ENCODE measurements at regions not wholly inside any gene's neighbourhood (a gene's known extent, or its start where the extent isn't known, plus 50 kb on each side); places are given as distances from the start of the nearest gene placed in this dataset.

DNA sequence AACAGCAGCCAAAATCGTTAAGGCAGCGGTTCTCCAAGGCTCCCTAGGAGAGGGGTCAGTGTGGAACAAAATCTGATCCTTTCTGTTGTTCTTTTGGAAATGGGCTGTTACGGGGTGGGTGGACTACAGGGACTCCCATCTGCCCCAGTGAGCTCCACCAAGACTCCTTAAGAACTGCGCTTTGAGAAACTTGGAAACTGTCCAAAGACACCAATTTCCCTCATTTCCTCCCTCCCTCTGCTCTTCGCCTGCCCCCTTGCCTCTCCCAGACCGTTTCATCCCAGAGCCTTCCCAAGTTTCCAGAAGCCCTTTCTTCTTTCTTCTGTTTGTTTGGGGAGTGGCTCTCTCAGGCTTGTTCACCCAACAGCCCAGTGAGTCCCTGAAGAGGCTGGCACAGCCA is 205.4 kb downstream of the COPRS start:
- TF ChIP-seq, protein P1, sequence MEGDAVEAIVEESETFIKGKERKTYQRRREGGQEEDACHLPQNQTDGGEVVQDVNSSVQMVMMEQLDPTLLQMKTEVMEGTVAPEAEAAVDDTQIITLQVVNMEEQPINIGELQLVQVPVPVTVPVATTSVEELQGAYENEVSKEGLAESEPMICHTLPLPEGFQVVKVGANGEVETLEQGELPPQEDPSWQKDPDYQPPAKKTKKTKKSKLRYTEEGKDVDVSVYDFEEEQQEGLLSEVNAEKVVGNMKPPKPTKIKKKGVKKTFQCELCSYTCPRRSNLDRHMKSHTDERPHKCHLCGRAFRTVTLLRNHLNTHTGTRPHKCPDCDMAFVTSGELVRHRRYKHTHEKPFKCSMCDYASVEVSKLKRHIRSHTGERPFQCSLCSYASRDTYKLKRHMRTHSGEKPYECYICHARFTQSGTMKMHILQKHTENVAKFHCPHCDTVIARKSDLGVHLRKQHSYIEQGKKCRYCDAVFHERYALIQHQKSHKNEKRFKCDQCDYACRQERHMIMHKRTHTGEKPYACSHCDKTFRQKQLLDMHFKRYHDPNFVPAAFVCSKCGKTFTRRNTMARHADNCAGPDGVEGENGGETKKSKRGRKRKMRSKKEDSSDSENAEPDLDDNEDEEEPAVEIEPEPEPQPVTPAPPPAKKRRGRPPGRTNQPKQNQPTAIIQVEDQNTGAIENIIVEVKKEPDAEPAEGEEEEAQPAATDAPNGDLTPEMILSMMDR (IDR thresholded peaks at IDR 0.05) = no peak
- no peak for TF ChIP-seq POLR2A (IDR thresholded peaks at IDR 0.05)
- no peak for TF ChIP-seq POLR2AphosphoS5 (IDR thresholded peaks at IDR 0.05)
- no peak for TF ChIP-seq EP300 (IDR thresholded peaks at IDR 0.05)

Measured in stomach (tissue), 4 donors.